ENCODE measurements at regions not wholly inside any gene's neighbourhood (a gene's known extent, or its start where the extent isn't known, plus 50 kb on each side); places are given as distances from the start of the nearest gene placed in this dataset.

DNA sequence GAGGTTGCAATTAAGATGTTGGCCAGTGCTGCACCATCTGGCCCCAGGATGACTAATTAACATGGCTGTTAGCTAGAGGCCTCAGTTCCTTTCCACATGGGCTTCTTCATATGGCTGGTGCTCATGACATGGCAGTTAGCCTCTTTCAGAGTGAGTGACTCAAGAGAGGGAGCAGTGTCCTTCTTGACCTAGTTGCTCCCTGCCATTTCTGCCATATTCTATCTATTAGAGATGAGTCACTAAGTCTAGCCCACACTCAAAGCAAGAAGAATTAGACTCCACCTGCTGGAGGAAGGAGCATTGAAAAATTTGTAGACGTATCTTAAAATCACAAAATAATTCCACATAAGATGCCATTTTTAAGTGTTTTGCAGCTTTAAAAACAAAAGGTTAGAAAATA, 651.2 kb upstream of the CCNG1 start:
- Histone ChIP-seq H3K9me3 (ENCODE audit: control insufficient read depth, low read depth, low read length) (no peaks in the 10 kb centered on the region), H2AFZ (ENCODE audit: control insufficient read depth, low read length) (no peak overlapping the region), H3K4me2 (ENCODE audit: control insufficient read depth, extremely low read depth, insufficient read depth, low read depth, low read length) (no peak overlapping the region), H3K27me3 (ENCODE audit: control insufficient read depth, extremely low read depth, insufficient read depth, low read length) (no peaks in the 10 kb centered on the region), H3K9ac (ENCODE audit: control insufficient read depth, extremely low read depth, insufficient read depth, low read length) (no peak overlapping the region), H3K9me1 (ENCODE audit: control insufficient read depth, extremely low read depth, insufficient read depth, low read length) (no peaks in the 10 kb centered on the region), H3K4me3 (ENCODE audit: control insufficient read depth in 2 of 3, extremely low read depth in 1 of 3, insufficient read depth in 2 of 3, low read depth in 1 of 3, low read length in 3 of 3) (no peak overlapping the region), H3K79me2 (ENCODE audit: control insufficient read depth, insufficient read depth, low read length) (no peaks in the 10 kb centered on the region), H3K4me1 (ENCODE audit: control insufficient read depth, extremely low read depth, insufficient read depth, low read length) (no peaks in the 10 kb centered on the region), H3K27ac (ENCODE audit: control insufficient read depth, insufficient read depth, low read length) (no peak overlapping the region), H4K20me1 (ENCODE audit: control insufficient read depth, extremely low read depth, insufficient read depth, low read length) (no peaks in the 10 kb centered on the region), H3K36me3 (ENCODE audit: control insufficient read depth in 2 of 2, extremely low read depth in 1 of 2, insufficient read depth in 2 of 2, low read length in 2 of 2) (no peaks in the 10 kb centered on the region)
- DNase-seq (ENCODE audit: low read depth, low spot score): no peak
- dilution Hi-C loops (cut with MboI; ENCODE audit: extremely low pct_ligation_motif_present, low sequenced_read_pairs): no loop called here
- no peak for FAIRE-seq
- no peak for TF ChIP-seq EZH2 (IDR thresholded peaks at IDR 0.05; ENCODE audit: low read length)
- no peak for TF ChIP-seq CTCF (optimal IDR thresholded peaks at IDR 0.05 in 1 of 3, IDR thresholded peaks at IDR 0.05 in 1 of 3, conservative IDR thresholded peaks at IDR 0.05 in 1 of 3; ENCODE audit: extremely low read depth in 1 of 3, insufficient read depth in 2 of 3, low read length in 3 of 3)

DNA sequence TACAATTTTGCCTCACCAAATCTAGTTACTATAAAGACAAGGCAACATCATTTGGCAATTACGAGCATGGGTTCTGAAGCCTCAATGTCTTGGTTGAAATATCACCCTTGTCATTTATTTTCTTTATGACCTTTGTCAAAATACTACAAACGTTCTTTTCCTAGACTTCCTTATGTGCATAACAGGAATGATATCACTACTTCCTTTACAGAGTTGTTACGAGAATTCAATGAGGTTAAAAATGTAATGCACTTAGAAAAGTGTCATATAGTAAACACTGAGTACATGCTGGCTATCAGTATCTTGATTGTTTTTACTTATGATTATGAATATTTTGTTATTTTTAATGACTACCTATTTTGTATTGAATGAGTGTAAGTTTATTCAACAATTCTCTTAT, 640.9 kb upstream of the CCNG1 start:
- H3K9ac ChIP-seq (ENCODE audit: control insufficient read depth, extremely low read depth, insufficient read depth, low read length): no peak overlapping the region
- DNase-seq (ENCODE audit: low read depth, low spot score): no peak
- H3K9me3 ChIP-seq (ENCODE audit: control insufficient read depth, low read depth, low read length): no peaks in the 10 kb centered on the region
- no peak overlapping the region for H3K27ac ChIP-seq (ENCODE audit: control insufficient read depth, insufficient read depth, low read length)
- H3K9me1 ChIP-seq (ENCODE audit: control insufficient read depth, extremely low read depth, insufficient read depth, low read length): no peaks in the 10 kb centered on the region
- no peaks in the 10 kb centered on the region for H4K20me1 ChIP-seq (ENCODE audit: control insufficient read depth, extremely low read depth, insufficient read depth, low read length)
- dilution Hi-C loops (cut with MboI; ENCODE audit: extremely low pct_ligation_motif_present, low sequenced_read_pairs): no loop called here
- no peaks in the 10 kb centered on the region for H3K27me3 ChIP-seq (ENCODE audit: control insufficient read depth, extremely low read depth, insufficient read depth, low read length)
- H3K36me3 ChIP-seq (ENCODE audit: control insufficient read depth in 2 of 2, extremely low read depth in 1 of 2, insufficient read depth in 2 of 2, low read length in 2 of 2): no peaks in the 10 kb centered on the region
- H2AFZ ChIP-seq (ENCODE audit: control insufficient read depth, low read length): no peak overlapping the region
- TF ChIP-seq CTCF (optimal IDR thresholded peaks at IDR 0.05 in 1 of 3, IDR thresholded peaks at IDR 0.05 in 1 of 3, conservative IDR thresholded peaks at IDR 0.05 in 1 of 3; ENCODE audit: extremely low read depth in 1 of 3, insufficient read depth in 2 of 3, low read length in 3 of 3) (no peak), EZH2 (IDR thresholded peaks at IDR 0.05; ENCODE audit: low read length) (no peak)
- no peaks in the 10 kb centered on the region for H3K4me1 ChIP-seq (ENCODE audit: control insufficient read depth, extremely low read depth, insufficient read depth, low read length)
- H3K4me2 ChIP-seq (ENCODE audit: control insufficient read depth, extremely low read depth, insufficient read depth, low read depth, low read length): no peak overlapping the region
- no peak for FAIRE-seq
- no peak overlapping the region for H3K4me3 ChIP-seq (ENCODE audit: control insufficient read depth in 2 of 3, extremely low read depth in 1 of 3, insufficient read depth in 2 of 3, low read depth in 1 of 3, low read length in 3 of 3)
- no peaks in the 10 kb centered on the region for H3K79me2 ChIP-seq (ENCODE audit: control insufficient read depth, insufficient read depth, low read length)

Data from keratinocyte (primary cell).